ENCODE measurements at regions not wholly inside any gene's neighbourhood (a gene's known extent, or its start where the extent isn't known, plus 50 kb on each side); places are given as distances from the start of the nearest gene placed in this dataset.

GRCh38 chr5:5652181-5652580 lies 229.7 kb downstream of the ICE1 start:
- Histone ChIP-seq H3K4me3 (no peak overlapping the region), H3K27me3 (no peaks in the 10 kb centered on the region), H3K4me2 (no peak overlapping the region), H3K27ac (no peak overlapping the region), H3K4me1 (peaks cover 0 to 8% (median 0%) of the 10 kb centered on the region in 10 experiments; a peak in 1 of 20 replicates), H3K9ac (no peak overlapping the region), H3K9me3 (replicated peaks in 1 of 11) (peaks cover 0 to 8% (median 0%) of the 10 kb centered on the region in 11 experiments; a peak in 2 of 22 replicates), H4K20me1 (no peaks in the 10 kb centered on the region), H3K36me3 (no peaks in the 10 kb centered on the region)
- TF ChIP-seq Cebpa-rat (IDR thresholded peaks at IDR 0.05): no peak

GRCh38 chr5:5650949-5651348 lies 228.5 kb downstream of the ICE1 start:
- H3K36me3 ChIP-seq: no peaks in the 10 kb centered on the region
- H3K9me3 ChIP-seq (replicated peaks in 1 of 11): peaks cover 0 to 8% (median 0%) of the 10 kb centered on the region in 11 experiments; a peak in 2 of 22 replicates
- TF ChIP-seq Cebpa-rat (IDR thresholded peaks at IDR 0.05): no peak
- peaks cover 0 to 8% (median 0%) of the 10 kb centered on the region in 10 experiments; a peak in 1 of 20 replicates for H3K4me1 ChIP-seq
- H3K9ac ChIP-seq: no peak overlapping the region
- H3K4me3 ChIP-seq: no peak overlapping the region
- H3K27me3 ChIP-seq: no peaks in the 10 kb centered on the region
- no peak overlapping the region for H3K27ac ChIP-seq
- no peaks in the 10 kb centered on the region for H4K20me1 ChIP-seq
- no peak overlapping the region for H3K4me2 ChIP-seq

DNA sequence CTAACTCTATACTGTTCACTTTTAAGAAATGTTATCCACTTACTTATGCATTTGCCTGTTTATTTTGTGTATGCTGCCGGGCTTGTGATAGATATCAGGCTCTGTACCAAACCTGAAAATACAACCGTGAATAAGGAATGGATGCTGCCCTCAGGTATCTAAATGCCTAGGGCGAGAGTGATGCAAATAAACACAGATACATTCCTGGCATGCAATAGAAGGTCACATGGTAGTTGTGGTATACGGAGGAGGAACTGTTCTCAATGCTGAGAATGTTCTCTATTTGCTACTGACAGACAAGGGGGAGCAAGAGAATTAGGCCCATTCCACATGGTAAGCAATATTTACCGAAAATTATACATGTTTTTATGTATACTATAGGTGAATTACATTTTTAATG lies 227.8 kb downstream of the ICE1 start:
- H3K4me3 ChIP-seq: no peak overlapping the region
- peaks cover 0 to 8% (median 0%) of the 10 kb centered on the region in 11 experiments; a peak in 2 of 22 replicates for H3K9me3 ChIP-seq (replicated peaks in 1 of 11)
- H3K9ac ChIP-seq: no peak overlapping the region
- H4K20me1 ChIP-seq: no peaks in the 10 kb centered on the region
- no peaks in the 10 kb centered on the region for H3K27me3 ChIP-seq
- H3K4me1 ChIP-seq: peaks cover 0 to 8% (median 0%) of the 10 kb centered on the region in 10 experiments; a peak in 1 of 20 replicates
- no peak for TF ChIP-seq Cebpa-rat (IDR thresholded peaks at IDR 0.05)
- no peaks in the 10 kb centered on the region for H3K36me3 ChIP-seq
- no peak overlapping the region for H3K27ac ChIP-seq
- no peak overlapping the region for H3K4me2 ChIP-seq

DNA sequence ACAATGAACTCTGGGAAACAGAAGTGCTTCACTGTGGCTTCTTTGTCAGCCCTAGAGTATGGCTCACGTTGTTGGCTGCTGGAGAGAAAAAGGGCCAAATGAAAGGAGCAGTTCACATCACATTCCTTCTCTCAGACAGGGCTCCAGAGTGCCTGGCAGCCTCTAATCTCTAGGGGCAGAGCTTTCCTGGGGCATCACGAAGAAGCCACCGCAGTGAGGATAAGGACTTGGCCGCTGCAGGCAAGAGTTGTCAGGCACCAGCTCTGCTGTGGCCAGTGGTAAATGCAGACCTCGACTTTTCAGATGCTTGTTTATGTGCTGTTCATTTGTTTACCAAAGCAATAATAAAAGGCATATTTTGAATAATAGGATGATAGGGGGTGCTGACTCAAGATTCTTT lies 227.2 kb downstream of the ICE1 start:
- H3K9ac ChIP-seq: no peak overlapping the region
- peaks cover 0 to 8% (median 0%) of the 10 kb centered on the region in 10 experiments; a peak in 1 of 20 replicates for H3K4me1 ChIP-seq
- no peak for TF ChIP-seq Cebpa-rat (IDR thresholded peaks at IDR 0.05)
- H3K36me3 ChIP-seq: no peaks in the 10 kb centered on the region
- no peaks in the 10 kb centered on the region for H3K27me3 ChIP-seq
- no peak overlapping the region for H3K4me3 ChIP-seq
- H3K9me3 ChIP-seq (replicated peaks in 1 of 11): peaks cover 0 to 8% (median 0%) of the 10 kb centered on the region in 11 experiments; a peak in 2 of 22 replicates
- H3K27ac ChIP-seq: no peak overlapping the region
- H3K4me2 ChIP-seq: no peak overlapping the region
- H4K20me1 ChIP-seq: no peaks in the 10 kb centered on the region

- peaks cover 0 to 8% (median 0%) of the 10 kb centered on the region in 11 experiments; a peak in 1 of 22 replicates for H3K9me3 ChIP-seq (replicated peaks in 1 of 11)
- no peak overlapping the region for H3K4me3 ChIP-seq
- no peak overlapping the region for H3K9ac ChIP-seq
- H4K20me1 ChIP-seq: no peaks in the 10 kb centered on the region
- peaks cover 0 to 8% (median 0%) of the 10 kb centered on the region in 10 experiments; a peak in 1 of 20 replicates for H3K4me1 ChIP-seq
- no peak for TF ChIP-seq Cebpa-rat (IDR thresholded peaks at IDR 0.05)
- H3K27me3 ChIP-seq: no peaks in the 10 kb centered on the region
- no peaks in the 10 kb centered on the region for H3K36me3 ChIP-seq
- H3K4me2 ChIP-seq: no peak overlapping the region
- no peak overlapping the region for H3K27ac ChIP-seq
These were observed 226.2 kb downstream of the ICE1 start for GRCh38 chr5:5648694-5649093.

DNA sequence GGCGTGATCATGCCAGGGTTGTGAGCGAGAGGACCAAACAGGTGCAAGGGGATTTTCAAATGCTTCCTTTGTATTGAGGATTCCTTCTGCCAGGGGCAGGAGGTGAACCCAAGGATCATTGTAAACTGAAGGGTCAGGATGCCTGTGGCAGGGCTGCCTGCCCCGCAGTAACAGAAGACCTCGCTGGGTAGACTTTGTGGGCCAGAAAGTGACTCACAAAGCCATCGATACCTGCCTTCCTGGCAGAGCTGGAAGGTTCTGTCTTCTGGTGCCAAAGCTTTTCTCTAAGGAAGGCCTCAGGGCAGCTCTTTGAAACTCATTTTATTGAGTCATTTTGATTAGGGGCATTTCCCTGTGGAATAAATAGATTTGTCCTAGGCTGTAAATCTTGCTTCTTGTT lies 223.4 kb downstream of the ICE1 start:
- peaks cover 0 to 8% (median 0%) of the 10 kb centered on the region in 10 experiments; a peak in 1 of 20 replicates for H3K4me1 ChIP-seq
- no peak overlapping the region for H3K27ac ChIP-seq
- no peaks in the 10 kb centered on the region for H4K20me1 ChIP-seq
- no peaks in the 10 kb centered on the region for H3K9me3 ChIP-seq (replicated peaks in 1 of 11)
- no peak overlapping the region for H3K4me2 ChIP-seq
- H3K27me3 ChIP-seq: no peaks in the 10 kb centered on the region
- no peak overlapping the region for H3K4me3 ChIP-seq
- TF ChIP-seq Cebpa-rat (IDR thresholded peaks at IDR 0.05): no peak
- H3K36me3 ChIP-seq: no peaks in the 10 kb centered on the region
- no peak overlapping the region for H3K9ac ChIP-seq

DNA sequence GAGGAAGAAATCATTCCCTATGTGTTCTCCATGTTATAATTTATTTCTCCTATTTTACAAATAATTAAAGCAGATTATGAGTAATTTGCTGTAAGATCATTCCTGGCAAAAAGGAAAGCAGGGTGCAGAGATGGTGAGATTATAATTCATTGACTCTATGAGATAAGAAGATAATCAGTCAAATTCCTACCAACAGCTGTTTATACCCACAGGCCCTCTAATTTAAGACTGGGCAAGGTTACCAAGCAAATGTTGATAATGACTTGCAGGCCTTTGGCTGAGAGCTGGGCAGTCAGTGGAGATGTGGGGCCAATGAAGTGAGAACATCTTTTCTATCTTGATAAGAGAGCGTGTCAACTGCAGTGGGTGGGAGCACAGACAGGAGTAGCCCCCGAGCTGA lies 222.7 kb downstream of the ICE1 start:
- H3K4me1 ChIP-seq: peaks cover 0 to 1% (median 0%) of the 10 kb centered on the region in 10 experiments; a peak in 1 of 20 replicates

DNA sequence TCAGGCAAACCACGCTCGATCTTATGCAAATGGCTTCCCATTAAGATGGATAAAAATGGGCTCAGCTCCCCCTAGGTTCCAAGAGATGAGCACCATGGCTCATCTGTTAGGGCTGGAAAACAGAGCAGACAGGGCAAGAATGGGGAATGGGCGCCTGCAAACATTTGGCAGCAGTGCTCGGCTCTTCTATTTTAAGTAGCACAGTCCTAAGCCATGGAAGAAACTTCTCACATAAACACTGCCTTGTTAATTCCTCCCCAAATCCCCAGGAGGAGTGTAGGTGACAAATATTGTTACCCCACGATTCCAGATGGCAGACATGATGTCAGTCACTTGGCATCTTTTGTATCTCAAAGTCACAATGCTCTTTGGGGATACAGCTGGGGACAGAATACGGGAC lies 221.8 kb downstream of the ICE1 start:
- no peaks in the 10 kb centered on the region for H4K20me1 ChIP-seq
- TF ChIP-seq Cebpa-rat (IDR thresholded peaks at IDR 0.05): no peak
- no peaks in the 10 kb centered on the region for H3K4me1 ChIP-seq
- no peaks in the 10 kb centered on the region for H3K9me3 ChIP-seq (replicated peaks in 1 of 11)
- no peak overlapping the region for H3K27ac ChIP-seq
- no peak overlapping the region for H3K4me3 ChIP-seq
- no peaks in the 10 kb centered on the region for H3K36me3 ChIP-seq
- no peaks in the 10 kb centered on the region for H3K27me3 ChIP-seq
- no peak overlapping the region for H3K4me2 ChIP-seq
- H3K9ac ChIP-seq: no peak overlapping the region

More for the DNA sequence above, 222.7 kb downstream of the ICE1 start:
- no peaks in the 10 kb centered on the region for H3K36me3 ChIP-seq
- TF ChIP-seq Cebpa-rat (IDR thresholded peaks at IDR 0.05): no peak
- H4K20me1 ChIP-seq: no peaks in the 10 kb centered on the region
- no peaks in the 10 kb centered on the region for H3K9me3 ChIP-seq (replicated peaks in 1 of 11)
- no peaks in the 10 kb centered on the region for H3K27me3 ChIP-seq
- H3K27ac ChIP-seq: no peak overlapping the region
- no peak overlapping the region for H3K4me3 ChIP-seq
- no peak overlapping the region for H3K9ac ChIP-seq
- no peak overlapping the region for H3K4me2 ChIP-seq

- Histone ChIP-seq H3K4me1 (no peaks in the 10 kb centered on the region), H3K4me3 (no peak overlapping the region), H3K36me3 (no peaks in the 10 kb centered on the region), H3K9ac (no peak overlapping the region), H3K4me2 (no peak overlapping the region), H4K20me1 (no peaks in the 10 kb centered on the region), H3K9me3 (replicated peaks in 1 of 11) (no peaks in the 10 kb centered on the region), H3K27me3 (no peaks in the 10 kb centered on the region), H3K27ac (no peak overlapping the region)
- no peak for TF ChIP-seq Cebpa-rat (IDR thresholded peaks at IDR 0.05)
These were observed 221.0 kb downstream of the ICE1 start for GRCh38 chr5:5643481-5643880.

DNA sequence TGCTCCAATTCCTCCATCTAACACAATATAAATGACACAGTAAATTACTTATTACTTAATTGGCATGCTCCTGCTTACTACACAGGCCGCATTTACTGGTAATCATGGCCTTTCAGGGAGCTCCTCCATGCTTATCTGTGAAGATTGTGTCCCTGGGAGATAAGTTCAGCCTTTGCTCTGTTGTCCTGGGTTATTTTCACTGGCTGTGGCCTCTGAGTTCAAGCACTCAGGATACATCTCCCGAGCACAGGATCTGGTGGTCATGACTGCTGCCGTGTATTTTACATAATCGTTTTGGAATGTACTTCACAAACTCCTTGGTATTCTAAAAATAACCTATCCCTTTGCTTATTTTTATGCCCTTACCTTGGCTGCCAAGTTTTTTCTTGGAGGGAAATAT lies 215.7 kb downstream of the ICE1 start:
- Histone ChIP-seq H3K36me3 (no peaks in the 10 kb centered on the region), H3K27me3 (no peaks in the 10 kb centered on the region), H3K4me2 (no peak overlapping the region), H3K4me1 (peaks cover 0 to 4% (median 0%) of the 10 kb centered on the region in 10 experiments; a peak in 1 of 20 replicates), H3K9me3 (replicated peaks in 1 of 11) (no peaks in the 10 kb centered on the region), H3K4me3 (no peak overlapping the region), H4K20me1 (no peaks in the 10 kb centered on the region), H3K27ac (no peak overlapping the region), H3K9ac (no peak overlapping the region)
- no peak for TF ChIP-seq Cebpa-rat (IDR thresholded peaks at IDR 0.05)

All from BLaER1 treated with 17β-estradiol and CSF1 and Interleukin-3, amounts not matched to agents 10 nM and 100 nM (cell line).